WTC11 (cell line): ENCODE measurements at regions not wholly inside any gene's neighbourhood (a gene's known extent, or its start where the extent isn't known, plus 50 kb on each side); places are given as distances from the start of the nearest gene placed in this dataset.

Experiments
- ATF3 ChIP-seq: sonication (generic); formaldehyde crosslinking; conservative IDR thresholded peaks from 2 replicates; pipeline ENCODE4 v1.8.1; 2022; ENCODE audit warnings: mild to moderate bottlenecking, missing genetic modification reagents
- ELF4 ChIP-seq: sonication (generic); formaldehyde crosslinking; IDR thresholded peaks from 2 replicates; pipeline ENCODE4 v1.8.1; 2022; ENCODE audit warnings: low read depth, mild to moderate bottlenecking, moderate library complexity, missing genetic modification reagents
- ETV6 ChIP-seq: sonication (generic); formaldehyde crosslinking; IDR thresholded peaks from 2 replicates; pipeline ENCODE4 v1.8.1; 2022; ENCODE audit warnings: mild to moderate bottlenecking, missing genetic modification reagents
- JUN ChIP-seq: sonication (generic); formaldehyde crosslinking; IDR thresholded peaks from 2 replicates; pipeline ENCODE4 v1.8.0; 2023; ENCODE audit warnings: mild to moderate bottlenecking, missing genetic modification reagents
- NFE2L1 ChIP-seq: sonication (generic); formaldehyde crosslinking; IDR thresholded peaks from 2 replicates; pipeline ENCODE4 v1.8.1; 2023; ENCODE audit warnings: missing genetic modification reagents
- PRDM15 ChIP-seq: sonication (generic); formaldehyde crosslinking; IDR thresholded peaks from 2 replicates; pipeline ENCODE4 v1.8.0; 2022; ENCODE audit warnings: missing genetic modification reagents
- ZNF423 ChIP-seq: fragments of 250-450 bp; sonication (Bioruptor Pico); IDR thresholded peaks from 2 replicates; pipeline ENCODE4 v2.1.2; 2022; ENCODE audit warnings: mild to moderate bottlenecking, moderate library complexity
- TF ChIP-seq, protein P1 (sequence below): fragments of 200-600 bp; IDR thresholded peaks from 2 replicates; pipeline ENCODE4 v1.8.0; 2022; ENCODE audit warnings: antibody characterized with exemption
- TF ChIP-seq, protein P2 (sequence below): sonication (generic); formaldehyde crosslinking; IDR thresholded peaks from 2 replicates; pipeline ENCODE4 v1.8.1; 2023; ENCODE audit warnings: mild to moderate bottlenecking, moderate library complexity, missing genetic modification reagents

GRCh38 chr1:57843760-57844159 lies 419.9 kb upstream of the DAB1 start:
- TF ChIP-seq ETV6 (CRISPR knock-in tag) (no peak), NFE2L1 (CRISPR knock-in tag) (no peak), ZNF423 (no peak), ATF3 (no peak), ELF4 (no peak), JUN (CRISPR knock-in tag) (no peak), PRDM15 (CRISPR knock-in tag) (no peak)
- TF ChIP-seq, protein P1, sequence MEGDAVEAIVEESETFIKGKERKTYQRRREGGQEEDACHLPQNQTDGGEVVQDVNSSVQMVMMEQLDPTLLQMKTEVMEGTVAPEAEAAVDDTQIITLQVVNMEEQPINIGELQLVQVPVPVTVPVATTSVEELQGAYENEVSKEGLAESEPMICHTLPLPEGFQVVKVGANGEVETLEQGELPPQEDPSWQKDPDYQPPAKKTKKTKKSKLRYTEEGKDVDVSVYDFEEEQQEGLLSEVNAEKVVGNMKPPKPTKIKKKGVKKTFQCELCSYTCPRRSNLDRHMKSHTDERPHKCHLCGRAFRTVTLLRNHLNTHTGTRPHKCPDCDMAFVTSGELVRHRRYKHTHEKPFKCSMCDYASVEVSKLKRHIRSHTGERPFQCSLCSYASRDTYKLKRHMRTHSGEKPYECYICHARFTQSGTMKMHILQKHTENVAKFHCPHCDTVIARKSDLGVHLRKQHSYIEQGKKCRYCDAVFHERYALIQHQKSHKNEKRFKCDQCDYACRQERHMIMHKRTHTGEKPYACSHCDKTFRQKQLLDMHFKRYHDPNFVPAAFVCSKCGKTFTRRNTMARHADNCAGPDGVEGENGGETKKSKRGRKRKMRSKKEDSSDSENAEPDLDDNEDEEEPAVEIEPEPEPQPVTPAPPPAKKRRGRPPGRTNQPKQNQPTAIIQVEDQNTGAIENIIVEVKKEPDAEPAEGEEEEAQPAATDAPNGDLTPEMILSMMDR = no peak
- TF ChIP-seq, protein P2, sequence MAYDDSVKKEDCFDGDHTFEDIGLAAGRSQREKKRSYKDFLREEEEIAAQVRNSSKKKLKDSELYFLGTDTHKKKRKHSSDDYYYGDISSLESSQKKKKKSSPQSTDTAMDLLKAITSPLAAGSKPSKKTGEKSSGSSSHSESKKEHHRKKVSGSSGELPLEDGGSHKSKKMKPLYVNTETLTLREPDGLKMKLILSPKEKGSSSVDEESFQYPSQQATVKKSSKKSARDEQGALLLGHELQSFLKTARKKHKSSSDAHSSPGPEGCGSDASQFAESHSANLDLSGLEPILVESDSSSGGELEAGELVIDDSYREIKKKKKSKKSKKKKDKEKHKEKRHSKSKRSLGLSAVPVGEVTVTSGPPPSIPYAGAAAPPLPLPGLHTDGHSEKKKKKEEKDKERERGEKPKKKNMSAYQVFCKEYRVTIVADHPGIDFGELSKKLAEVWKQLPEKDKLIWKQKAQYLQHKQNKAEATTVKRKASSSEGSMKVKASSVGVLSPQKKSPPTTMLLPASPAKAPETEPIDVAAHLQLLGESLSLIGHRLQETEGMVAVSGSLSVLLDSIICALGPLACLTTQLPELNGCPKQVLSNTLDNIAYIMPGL (CRISPR knock-in tag) = no peak
